BLaER1 treated with 17β-estradiol and CSF1 and Interleukin-3, amounts not matched to agents 10 nM and 100 nM (cell line): ENCODE measurements at regions not wholly inside any gene's neighbourhood (a gene's known extent, or its start where the extent isn't known, plus 50 kb on each side); places are given as distances from the start of the nearest gene placed in this dataset.

ENCODE experiments used
- H3K27ac ChIP-seq, 11 experiments: shearing (Covaris generic); formaldehyde crosslinking; 2 replicates each; pipeline ENCODE4 v1.8.1; 2022
- H3K27me3 ChIP-seq, 11 experiments: shearing (Covaris generic); formaldehyde crosslinking; 2 replicates each; pipeline ENCODE4 v1.8.1; 2022
- H3K36me3 ChIP-seq, 11 experiments: shearing (Covaris generic); formaldehyde crosslinking; 2 replicates each; pipeline ENCODE4 v1.8.1; 2022
- H3K4me1 ChIP-seq, 10 experiments: shearing (Covaris generic); formaldehyde crosslinking; 2 replicates each; pipeline ENCODE4 v1.8.1; 2022
- H3K4me2 ChIP-seq, 11 experiments: shearing (Covaris generic); formaldehyde crosslinking; 2 replicates each; pipeline ENCODE4 v1.8.1; 2022
- H3K4me3 ChIP-seq, 10 experiments: shearing (Covaris generic); formaldehyde crosslinking; 2 replicates each; pipeline ENCODE4 v1.8.1; 2022
- H3K9ac ChIP-seq, 11 experiments: shearing (Covaris generic); formaldehyde crosslinking; 2 replicates each; pipeline ENCODE4 v1.8.1; 2022
- H3K9me3 ChIP-seq, 11 experiments: shearing (Covaris generic); formaldehyde crosslinking; replicated peaks in 1 of 11; 2 replicates each; pipeline ENCODE4 v1.8.1; 2022
- H4K20me1 ChIP-seq, 11 experiments: shearing (Covaris generic); formaldehyde crosslinking; 2 replicates each; pipeline ENCODE4 v1.8.1; 2022
- Cebpa-rat ChIP-seq, 11 experiments: shearing (Covaris generic); IDR thresholded peaks; 2 replicates each; pipeline ENCODE4 v1.8.1; 2022

GRCh38 chr18:1618364-1618763 lies 713.7 kb downstream of the ADCYAP1 start:
- no peak for TF ChIP-seq Cebpa-rat (IDR thresholded peaks at IDR 0.05)
- Histone ChIP-seq H3K9ac (no peak overlapping the region), H3K4me3 (no peak overlapping the region), H3K36me3 (no peaks in the 10 kb centered on the region), H3K4me1 (peaks cover 0 to 11% (median 0%) of the 10 kb centered on the region in 10 experiments; a peak in 3 of 20 replicates), H3K27me3 (no peaks in the 10 kb centered on the region), H3K4me2 (peak overlapping the region in 1 of 11 experiments; percentile 38; a peak in 1 of 22 replicates), H4K20me1 (no peaks in the 10 kb centered on the region), H3K27ac (no peak overlapping the region), H3K9me3 (no peaks in the 10 kb centered on the region)

DNA sequence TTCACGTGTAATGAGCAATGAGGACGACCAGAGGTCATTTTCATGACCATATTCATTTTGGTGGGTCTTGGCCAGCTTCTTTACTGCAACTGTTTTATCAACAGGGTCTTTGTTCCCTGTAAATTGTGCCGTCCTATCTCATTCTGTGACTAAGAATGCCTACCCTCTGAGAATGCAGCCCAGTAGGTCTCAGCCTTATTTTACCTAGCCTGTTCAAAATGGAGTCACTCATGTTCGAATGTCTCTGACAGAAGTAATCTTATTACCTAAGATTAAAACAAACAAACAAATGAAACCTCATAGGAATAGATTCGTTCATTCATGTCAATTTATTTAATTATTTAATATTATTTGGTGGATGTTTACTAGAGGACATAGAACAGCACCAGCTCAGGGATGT lies 714.8 kb downstream of the ADCYAP1 start:
- no peak overlapping the region for H3K27ac ChIP-seq

GRCh38 chr18:1624612-1625011 lies 719.9 kb downstream of the ADCYAP1 start:
- no peak overlapping the region for H3K9ac ChIP-seq
- no peaks in the 10 kb centered on the region for H3K4me1 ChIP-seq
- H3K27me3 ChIP-seq, result no peaks in the 10 kb centered on the region
- H3K4me2 ChIP-seq, result no peak overlapping the region
- no peak overlapping the region for H3K27ac ChIP-seq
- peaks cover 0 to 11% (median 0%) of the 10 kb centered on the region in 11 experiments; a peak in 2 of 22 replicates for H3K9me3 ChIP-seq
- H3K36me3 ChIP-seq, result no peaks in the 10 kb centered on the region
- no peak overlapping the region for H3K4me3 ChIP-seq
- no peak for TF ChIP-seq Cebpa-rat (IDR thresholded peaks at IDR 0.05)
- H4K20me1 ChIP-seq, result no peaks in the 10 kb centered on the region

More for the DNA sequence above, 714.8 kb downstream of the ADCYAP1 start:
- no peaks in the 10 kb centered on the region for H3K9me3 ChIP-seq
- H3K27me3 ChIP-seq, result no peaks in the 10 kb centered on the region
- no peak for TF ChIP-seq Cebpa-rat (IDR thresholded peaks at IDR 0.05)
- no peak overlapping the region for H3K4me2 ChIP-seq
- no peaks in the 10 kb centered on the region for H3K36me3 ChIP-seq
- H4K20me1 ChIP-seq, result no peaks in the 10 kb centered on the region
- H3K4me1 ChIP-seq, result peaks cover 0 to 9% (median 0%) of the 10 kb centered on the region in 10 experiments; a peak in 3 of 20 replicates
- H3K9ac ChIP-seq, result no peak overlapping the region
- H3K4me3 ChIP-seq, result no peak overlapping the region

- Histone ChIP-seq H4K20me1 (no peaks in the 10 kb centered on the region), H3K9me3 (peaks cover 0 to 11% (median 0%) of the 10 kb centered on the region in 11 experiments; a peak in 3 of 22 replicates), H3K36me3 (no peaks in the 10 kb centered on the region), H3K4me3 (no peak overlapping the region), H3K27me3 (no peaks in the 10 kb centered on the region), H3K4me1 (no peaks in the 10 kb centered on the region), H3K4me2 (no peak overlapping the region), H3K27ac (no peak overlapping the region), H3K9ac (no peak overlapping the region)
- TF ChIP-seq Cebpa-rat (IDR thresholded peaks at IDR 0.05), result no peak
These were observed 722.8 kb downstream of the ADCYAP1 start for GRCh38 chr18:1627494-1627893.

DNA sequence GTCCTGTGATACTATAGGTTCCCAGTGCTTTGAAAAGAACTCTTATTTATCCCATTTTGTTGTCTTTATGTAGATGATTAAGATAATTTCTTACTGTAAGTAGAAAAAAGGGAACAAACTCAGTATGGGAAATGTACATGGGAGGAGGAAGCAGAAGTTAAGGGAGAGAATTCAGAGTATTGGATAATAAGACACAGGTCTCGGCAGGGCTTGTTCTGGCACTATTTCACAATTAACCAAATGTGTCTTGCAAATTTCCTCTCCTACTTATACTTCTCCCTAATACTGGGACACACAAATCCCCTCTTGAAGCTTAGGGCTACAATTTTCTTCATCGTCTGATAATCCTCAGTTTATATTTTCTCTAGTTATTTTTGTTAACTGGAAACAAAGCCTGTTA lies 744.0 kb downstream of the ADCYAP1 start:
- TF ChIP-seq Cebpa-rat (IDR thresholded peaks at IDR 0.05), result no peak; a peak in 1 of 22 replicates
- Histone ChIP-seq H3K27me3 (no peaks in the 10 kb centered on the region), H3K4me2 (peak overlapping the region in 5 of 11 experiments; percentile 31 to 77 (median 47); a peak in 9 of 22 replicates), H3K4me3 (no peak overlapping the region), H3K4me1 (peaks cover 0 to 58% (median 4%) of the 10 kb centered on the region in 10 experiments; a peak in 8 of 20 replicates), H3K9ac (no peak overlapping the region), H3K36me3 (no peaks in the 10 kb centered on the region), H4K20me1 (no peaks in the 10 kb centered on the region), H3K27ac (peak overlapping the region in 7 of 11 experiments; percentile 4 to 57 (median 22); a peak in 9 of 22 replicates), H3K9me3 (peaks cover 0 to 6% (median 3%) of the 10 kb centered on the region in 11 experiments; a peak in 6 of 22 replicates)

GRCh38 chr18:1652018-1652417 lies 747.3 kb downstream of the ADCYAP1 start:
- H3K4me2 ChIP-seq, result peak overlapping the region in 4 of 11 experiments; percentile 9 to 65 (median 26); a peak in 3 of 22 replicates
- no peak for TF ChIP-seq Cebpa-rat (IDR thresholded peaks at IDR 0.05)
- H3K36me3 ChIP-seq, result no peaks in the 10 kb centered on the region
- no peak overlapping the region for H3K9ac ChIP-seq
- H3K4me1 ChIP-seq, result peaks cover 0 to 63% (median 4%) of the 10 kb centered on the region in 10 experiments; a peak in 8 of 20 replicates
- H3K4me3 ChIP-seq, result no peak overlapping the region
- no peaks in the 10 kb centered on the region for H3K27me3 ChIP-seq
- H3K9me3 ChIP-seq, result peaks cover 0 to 6% (median 3%) of the 10 kb centered on the region in 11 experiments; a peak in 6 of 22 replicates
- no peaks in the 10 kb centered on the region for H4K20me1 ChIP-seq
- peak overlapping the region in 2 of 11 experiments; percentile 14 to 55; a peak in 3 of 22 replicates for H3K27ac ChIP-seq

DNA sequence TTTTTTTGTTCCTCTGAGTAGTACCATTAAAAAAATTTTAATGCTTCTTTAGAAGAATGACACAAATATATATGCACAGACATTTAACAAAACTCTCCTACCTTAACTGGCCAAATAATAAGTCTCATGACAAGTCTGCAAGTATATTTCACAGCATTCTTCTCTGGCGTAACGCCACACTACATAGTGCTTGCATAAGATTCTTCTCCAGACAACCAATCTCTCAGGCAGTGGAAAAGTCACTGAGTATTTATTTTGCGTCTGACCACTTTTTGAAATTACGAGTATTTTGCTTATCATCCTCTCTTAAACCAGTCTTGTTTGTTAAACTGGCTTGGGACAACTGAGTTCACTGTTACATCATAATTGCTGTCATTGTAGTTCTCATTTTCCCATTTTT lies 749.2 kb downstream of the ADCYAP1 start:
- Histone ChIP-seq H4K20me1 (no peaks in the 10 kb centered on the region), H3K4me3 (no peak overlapping the region), H3K36me3 (no peaks in the 10 kb centered on the region), H3K9me3 (peaks cover 0 to 6% (median 3%) of the 10 kb centered on the region in 11 experiments; a peak in 6 of 22 replicates), H3K4me1 (peaks cover 0 to 46% (median 1%) of the 10 kb centered on the region in 10 experiments; a peak in 7 of 20 replicates), H3K4me2 (no peak overlapping the region), H3K9ac (no peak overlapping the region), H3K27ac (no peak overlapping the region), H3K27me3 (no peaks in the 10 kb centered on the region)
- TF ChIP-seq Cebpa-rat (IDR thresholded peaks at IDR 0.05), result no peak

DNA sequence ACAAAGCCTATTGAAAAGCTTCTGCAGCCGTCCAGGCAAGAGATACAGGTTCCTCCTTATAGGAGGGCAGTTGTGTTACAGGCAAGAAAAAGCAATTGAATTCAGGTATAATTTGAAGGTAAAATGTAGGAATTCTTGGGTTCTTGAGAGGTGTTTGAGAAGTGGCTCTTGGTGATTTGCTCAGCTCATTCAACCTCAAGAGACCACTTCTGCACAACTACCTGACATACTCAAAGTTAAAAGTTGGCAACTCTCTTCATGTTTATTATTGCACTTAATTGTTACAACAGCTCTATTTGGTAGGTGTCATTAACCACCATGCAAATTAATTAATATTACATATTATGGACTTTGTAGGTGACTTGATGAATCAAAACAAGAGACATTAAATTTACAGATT lies 753.2 kb downstream of the ADCYAP1 start:
- H3K9ac ChIP-seq, result no peak overlapping the region
- no peak for TF ChIP-seq Cebpa-rat (IDR thresholded peaks at IDR 0.05)

DNA sequence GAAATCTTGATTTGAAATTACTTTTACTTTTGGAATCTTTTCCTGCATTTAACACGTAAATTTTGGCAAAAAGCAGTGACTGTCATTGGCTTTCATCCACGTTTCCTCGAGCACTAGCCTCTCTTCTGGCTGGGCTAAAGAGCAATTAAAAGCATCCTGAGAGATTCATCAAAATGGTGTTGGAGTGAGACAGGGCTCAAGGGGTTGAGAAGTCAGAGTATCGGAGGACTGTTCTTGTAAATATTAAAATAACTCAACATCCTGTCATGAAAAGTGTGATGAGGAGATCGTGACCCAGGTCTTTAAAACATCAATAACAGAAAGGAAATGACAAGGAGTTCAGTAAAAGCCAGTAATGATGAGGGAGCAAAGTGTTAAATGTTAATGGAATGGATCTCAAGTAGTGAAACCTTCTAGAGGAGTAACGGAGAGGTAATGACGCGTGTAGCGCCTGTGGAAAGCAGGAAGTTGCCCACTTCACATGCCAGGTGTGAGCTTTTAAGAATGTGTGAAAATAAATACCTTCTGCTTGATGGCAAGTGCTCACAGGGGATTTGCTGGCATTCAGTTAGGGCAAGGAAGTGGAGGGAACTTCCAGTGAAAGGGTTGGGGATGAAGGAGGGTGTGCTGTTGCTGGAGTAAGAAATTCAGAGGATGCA lies 754.4 kb downstream of the ADCYAP1 start:
- Histone ChIP-seq H3K27ac (no peak overlapping the region), H3K4me1 (peaks cover 0 to 9% (median 0%) of the 10 kb centered on the region in 10 experiments; a peak in 2 of 20 replicates), H4K20me1 (no peaks in the 10 kb centered on the region), H3K36me3 (no peaks in the 10 kb centered on the region), H3K4me3 (no peak overlapping the region), H3K4me2 (no peak overlapping the region), H3K9ac (no peak overlapping the region), H3K27me3 (no peaks in the 10 kb centered on the region), H3K9me3 (no peaks in the 10 kb centered on the region)
- TF ChIP-seq Cebpa-rat (IDR thresholded peaks at IDR 0.05), result no peak

More for the DNA sequence above, 753.2 kb downstream of the ADCYAP1 start:
- Histone ChIP-seq H4K20me1 (no peaks in the 10 kb centered on the region), H3K4me3 (no peak overlapping the region), H3K27me3 (no peaks in the 10 kb centered on the region), H3K4me1 (peaks cover 0 to 9% (median 0%) of the 10 kb centered on the region in 10 experiments; a peak in 3 of 20 replicates), H3K36me3 (no peaks in the 10 kb centered on the region), H3K4me2 (no peak overlapping the region), H3K27ac (no peak overlapping the region), H3K9me3 (no peaks in the 10 kb centered on the region)
